Mammary epithelial cell (primary cell): ENCODE measurements at regions not wholly inside any gene's neighbourhood (a gene's known extent, or its start where the extent isn't known, plus 50 kb on each side); places are given as distances from the start of the nearest gene placed in this dataset.

Experiments used
- CTCF ChIP-seq, 2 donors: IDR thresholded peaks in 1 of 2; conservative IDR thresholded peaks in 1 of 2; 2 replicates each; pipeline ENCODE4 v1.5.1; 2011 to 2012; ENCODE audit warnings: inconsistent platforms in 2 of 2, low read length in 2 of 2, mild to moderate bottlenecking in 2 of 2, control low read depth in 1 of 2, low read depth in 1 of 2; ENCODE audit not compliant: insufficient read depth in 1 of 2; ENCODE audit errors: extremely low read depth in 1 of 2
- EZH2 ChIP-seq: IDR thresholded peaks from 2 replicates; pipeline ENCODE4 v1.6.1; 2012; ENCODE audit warnings: low read length, inconsistent platforms, borderline replicate concordance

GRCh38 chr4:123017636-123018395, 95.4 kb upstream of the NUDT6 start:
- no peak for TF ChIP-seq CTCF (conservative IDR thresholded peaks at IDR 0.05 in 1 of 2, IDR thresholded peaks at IDR 0.05 in 1 of 2; ENCODE audit: extremely low read depth in 1 of 2, insufficient read depth in 1 of 2, low read depth in 1 of 2, low read length in 2 of 2)
- no peak for TF ChIP-seq EZH2
